ENCODE measurements at regions not wholly inside any gene's neighbourhood (a gene's known extent, or its start where the extent isn't known, plus 50 kb on each side); places are given as distances from the start of the nearest gene placed in this dataset.

- TF ChIP-seq, protein P1, sequence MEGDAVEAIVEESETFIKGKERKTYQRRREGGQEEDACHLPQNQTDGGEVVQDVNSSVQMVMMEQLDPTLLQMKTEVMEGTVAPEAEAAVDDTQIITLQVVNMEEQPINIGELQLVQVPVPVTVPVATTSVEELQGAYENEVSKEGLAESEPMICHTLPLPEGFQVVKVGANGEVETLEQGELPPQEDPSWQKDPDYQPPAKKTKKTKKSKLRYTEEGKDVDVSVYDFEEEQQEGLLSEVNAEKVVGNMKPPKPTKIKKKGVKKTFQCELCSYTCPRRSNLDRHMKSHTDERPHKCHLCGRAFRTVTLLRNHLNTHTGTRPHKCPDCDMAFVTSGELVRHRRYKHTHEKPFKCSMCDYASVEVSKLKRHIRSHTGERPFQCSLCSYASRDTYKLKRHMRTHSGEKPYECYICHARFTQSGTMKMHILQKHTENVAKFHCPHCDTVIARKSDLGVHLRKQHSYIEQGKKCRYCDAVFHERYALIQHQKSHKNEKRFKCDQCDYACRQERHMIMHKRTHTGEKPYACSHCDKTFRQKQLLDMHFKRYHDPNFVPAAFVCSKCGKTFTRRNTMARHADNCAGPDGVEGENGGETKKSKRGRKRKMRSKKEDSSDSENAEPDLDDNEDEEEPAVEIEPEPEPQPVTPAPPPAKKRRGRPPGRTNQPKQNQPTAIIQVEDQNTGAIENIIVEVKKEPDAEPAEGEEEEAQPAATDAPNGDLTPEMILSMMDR (IDR thresholded peaks at IDR 0.05): no peak
- H3K4me1 ChIP-seq (ENCODE audit: low read depth): no peaks in the 10 kb centered on the region
Measured at GRCh38 chr3:103127737-103128136, 692.9 kb downstream of the ZPLD1 start.

DNA sequence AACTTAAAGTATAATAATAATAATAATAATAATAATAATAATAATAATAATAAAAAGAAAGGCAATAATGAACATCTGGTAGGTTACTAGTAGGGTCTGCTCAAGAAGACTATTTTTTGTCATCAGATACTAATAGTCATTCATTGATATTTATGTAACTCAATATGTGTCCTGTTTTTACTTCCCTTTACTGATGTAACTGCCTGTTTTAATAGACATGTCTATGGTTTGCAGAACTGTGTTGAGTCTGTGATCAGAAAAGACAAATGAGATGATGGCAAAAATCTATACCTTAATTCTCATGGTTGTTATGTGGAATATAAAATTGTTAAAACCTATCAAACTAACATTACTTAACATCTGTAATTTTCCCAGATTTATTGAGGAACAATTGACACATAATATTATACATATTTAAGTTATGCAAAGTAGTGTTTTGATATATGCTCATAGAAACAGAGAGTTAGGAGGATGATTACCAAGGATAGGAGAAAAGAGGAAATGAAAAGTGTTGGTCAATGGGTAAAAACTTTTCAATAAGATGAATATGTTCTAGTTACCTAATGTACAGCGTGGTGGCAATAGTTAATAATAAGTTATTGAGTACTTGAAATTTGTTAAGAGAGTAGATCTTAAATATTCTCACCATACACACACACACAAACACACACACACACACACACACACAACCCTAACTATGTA is 699.4 kb downstream of the ZPLD1 start:
- no peaks in the 10 kb centered on the region for H3K36me3 ChIP-seq (ENCODE audit: low read depth)
- no peak overlapping the region for H3K4me3 ChIP-seq
- intact Hi-C loops (cut with DNase I, micrococcal nuclease): no loop called here
- TF ChIP-seq, protein P1 (IDR thresholded peaks at IDR 0.05): no peak
- no peaks in the 10 kb centered on the region for H3K4me1 ChIP-seq (ENCODE audit: low read depth)
- DNase-seq (no peak), ATAC-seq (no peak)
- no peaks in the 10 kb centered on the region for H3K9me3 ChIP-seq

More at GRCh38 chr3:103127737-103128136, 692.9 kb downstream of the ZPLD1 start:
- intact Hi-C loops (cut with DNase I, micrococcal nuclease): no loop called here
- Histone ChIP-seq H3K4me3 (no peak overlapping the region), H3K36me3 (ENCODE audit: low read depth) (no peaks in the 10 kb centered on the region), H3K9me3 (no peaks in the 10 kb centered on the region)
- DNase-seq (no peak), ATAC-seq (no peak)

GRCh38 chr3:103136621-103137020 is 701.8 kb downstream of the ZPLD1 start:
- DNase-seq: no peak

GRCh38 chr3:103137830-103138229 is 703.0 kb downstream of the ZPLD1 start:
- Histone ChIP-seq H3K4me3 (no peak overlapping the region), H3K36me3 (ENCODE audit: low read depth) (no peaks in the 10 kb centered on the region), H3K9me3 (no peaks in the 10 kb centered on the region), H3K4me1 (ENCODE audit: low read depth) (no peaks in the 10 kb centered on the region)
- ATAC-seq: no peak
- intact Hi-C loops (cut with DNase I, micrococcal nuclease): no loop called here
- TF ChIP-seq, protein P1 (IDR thresholded peaks at IDR 0.05): no peak
- DNase-seq: no peak

More at GRCh38 chr3:103136621-103137020, 701.8 kb downstream of the ZPLD1 start:
- TF ChIP-seq, protein P1 (IDR thresholded peaks at IDR 0.05): no peak
- Histone ChIP-seq H3K4me1 (ENCODE audit: low read depth) (no peaks in the 10 kb centered on the region), H3K4me3 (no peak overlapping the region), H3K36me3 (ENCODE audit: low read depth) (no peaks in the 10 kb centered on the region), H3K9me3 (no peaks in the 10 kb centered on the region)
- intact Hi-C loops (cut with DNase I, micrococcal nuclease): no loop called here
- ATAC-seq: no peak

DNA sequence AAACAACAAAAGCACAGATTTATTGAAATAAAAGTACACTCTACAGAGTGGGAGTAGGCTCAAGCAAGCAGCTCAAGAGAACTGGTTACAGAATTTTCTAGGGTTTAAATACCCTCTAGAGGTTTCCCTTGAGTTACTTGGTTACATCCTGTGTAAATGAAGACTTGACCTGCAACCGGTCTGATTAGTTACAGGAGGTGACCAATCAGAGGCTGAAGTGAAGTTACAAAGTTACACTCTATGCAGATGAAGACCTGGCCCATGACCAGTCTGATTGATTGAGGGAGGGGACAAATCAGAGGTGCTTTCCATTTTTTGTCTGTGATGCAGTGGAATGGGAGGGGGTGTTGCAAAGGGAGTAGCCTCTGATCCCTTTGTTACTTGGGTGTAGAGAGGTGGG is 723.4 kb downstream of the ZPLD1 start:
- Histone ChIP-seq H3K4me1 (ENCODE audit: low read depth) (no peaks in the 10 kb centered on the region), H3K9me3 (no peaks in the 10 kb centered on the region), H3K4me3 (no peak overlapping the region), H3K36me3 (ENCODE audit: low read depth) (no peaks in the 10 kb centered on the region)
- no peak for DNase-seq
- TF ChIP-seq, protein P1 (IDR thresholded peaks at IDR 0.05): no peak
- ATAC-seq: no peak
- intact Hi-C loops (cut with DNase I, micrococcal nuclease): no loop called here
